ENCODE measurements at regions not wholly inside any gene's neighbourhood (a gene's known extent, or its start where the extent isn't known, plus 50 kb on each side); places are given as distances from the start of the nearest gene placed in this dataset.

DNA sequence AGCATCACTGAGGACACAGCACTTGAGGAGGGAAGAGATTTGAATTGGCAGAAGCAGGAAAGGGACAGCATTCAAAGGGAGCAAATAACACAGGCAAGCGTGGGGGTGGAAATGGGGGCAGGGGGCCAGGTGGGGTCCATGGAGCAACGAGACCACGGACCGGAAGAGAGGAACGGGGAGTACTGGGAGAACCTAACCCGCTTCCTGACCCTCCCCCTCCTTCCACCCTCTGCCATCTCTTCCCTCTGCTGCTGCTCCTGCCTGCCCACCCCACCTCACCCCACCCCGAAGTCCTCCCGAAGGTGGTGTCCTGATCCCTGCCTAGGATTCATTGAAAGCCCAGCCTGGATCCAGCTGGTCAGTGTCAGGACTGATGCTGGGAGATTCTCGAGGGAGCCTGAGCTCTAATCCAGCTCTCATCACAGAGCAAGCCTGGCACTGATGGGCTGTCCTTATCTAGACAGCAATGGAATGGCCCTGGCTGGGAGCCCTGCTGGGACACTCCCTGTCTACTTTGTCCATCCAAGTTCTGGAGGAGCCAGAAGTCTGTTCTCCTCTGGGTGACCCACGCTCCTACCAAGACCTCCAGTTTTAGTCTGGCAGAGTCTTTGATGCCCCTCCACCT, 105.0 kb downstream of the TRIM29 start:
- POLR2A ChIA-PET, result no interaction called here

DNA sequence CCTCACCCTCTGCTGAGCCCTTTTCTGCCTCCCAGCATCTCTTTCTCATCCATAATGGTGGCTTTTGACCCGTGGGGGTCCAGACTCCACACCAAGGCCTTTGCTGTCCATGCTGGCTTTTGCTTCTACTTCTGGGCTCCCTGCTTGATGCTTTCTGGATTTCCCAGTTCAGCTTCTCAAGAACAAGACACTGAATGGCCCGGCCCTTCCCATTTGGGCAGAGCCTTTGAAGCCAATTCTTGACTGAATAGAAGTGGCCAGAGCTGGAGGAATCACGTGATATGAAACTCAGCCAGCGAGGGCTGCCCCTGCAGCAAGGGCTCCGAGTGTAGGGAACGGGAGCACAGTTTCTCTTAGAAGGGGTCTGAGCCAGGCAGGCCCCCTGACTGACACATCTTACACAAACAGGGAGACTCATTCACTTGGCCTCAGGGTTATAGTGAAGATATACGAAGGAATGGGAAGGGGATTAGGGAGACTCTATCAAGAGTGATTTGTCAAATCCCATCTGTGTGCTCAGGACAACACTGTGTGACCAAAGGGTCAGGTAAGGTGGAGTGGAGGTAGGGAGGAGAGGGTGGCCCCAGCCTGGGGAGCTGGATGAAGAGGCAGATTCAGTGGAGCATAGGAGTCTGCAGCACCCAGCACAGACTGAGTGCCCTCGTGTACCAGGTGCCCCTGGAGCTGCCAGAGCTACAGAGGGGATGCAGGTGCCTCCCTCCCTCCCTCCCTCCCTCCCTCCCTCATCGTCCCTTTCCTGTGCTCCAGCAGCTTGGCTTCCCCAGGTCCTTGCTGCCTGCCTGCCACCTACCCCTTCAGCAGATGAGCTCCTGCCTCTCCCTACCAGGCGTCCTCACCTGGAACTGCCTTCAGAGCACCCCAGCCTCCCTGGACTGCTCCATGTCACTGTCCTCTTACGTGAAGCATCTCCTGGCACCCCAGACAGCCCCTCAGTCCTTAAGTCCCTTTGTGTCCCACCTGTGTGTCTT, 106.0 kb downstream of the TRIM29 start:
- no peak overlapping the region for H3K27ac ChIP-seq (ENCODE audit: insufficient read depth in 1 of 2, low read depth in 1 of 2, low read length in 2 of 2, poor library complexity in 1 of 2, severe bottlenecking in 2 of 2)
- ChIA-PET CTCF (no interaction called here), POLR2A (interaction anchor here (0.6 kb wide), 1 partner anchor 448 kb away, joined by 3 read pairs; no protein-coding TSS in a partner anchor)
- H3K27me3 ChIP-seq (replicated peaks in 2 of 5; ENCODE audit: control insufficient read depth in 4 of 5, insufficient read depth in 5 of 5, low read length in 4 of 5), result peaks cover 0 to 22% (median 3%) of the 10 kb centered on the region in 5 experiments
- DNase-seq, result no peak
- H3K9me3 ChIP-seq (ENCODE audit: control extremely low read depth in 1 of 5, control insufficient read depth in 4 of 5, insufficient read depth in 2 of 5, low read depth in 1 of 5, low read length in 4 of 5), result peaks cover 0 to 4% (median 0%) of the 10 kb centered on the region in 5 experiments
- no peaks in the 10 kb centered on the region for H3K4me1 ChIP-seq (ENCODE audit: control extremely low read depth in 1 of 4, control insufficient read depth in 4 of 4, insufficient read depth in 4 of 4, low read length in 3 of 4)
- H3K4me3 ChIP-seq (ENCODE audit: control insufficient read depth in 1 of 7, extremely low read depth in 1 of 7, insufficient read depth in 4 of 7, low read depth in 2 of 7, low read length in 6 of 7), result no peak overlapping the region
- H3K36me3 ChIP-seq (ENCODE audit: control insufficient read depth in 4 of 4, insufficient read depth in 4 of 4, low read length in 3 of 4), result no peaks in the 10 kb centered on the region
- WGBS (ENCODE audit: insufficient coverage), result 68% methylated on average over 11 of the region's 11 CpGs

More for the DNA sequence above, 105.0 kb downstream of the TRIM29 start:
- Histone ChIP-seq H3K27me3 (replicated peaks in 2 of 5; ENCODE audit: control insufficient read depth in 4 of 5, insufficient read depth in 5 of 5, low read length in 4 of 5) (peaks cover 0 to 22% (median 3%) of the 10 kb centered on the region in 5 experiments), H3K4me1 (ENCODE audit: control extremely low read depth in 1 of 4, control insufficient read depth in 4 of 4, insufficient read depth in 4 of 4, low read length in 3 of 4) (no peaks in the 10 kb centered on the region), H3K36me3 (ENCODE audit: control insufficient read depth in 4 of 4, insufficient read depth in 4 of 4, low read length in 3 of 4) (no peaks in the 10 kb centered on the region), H3K9me3 (ENCODE audit: control extremely low read depth in 1 of 5, control insufficient read depth in 4 of 5, insufficient read depth in 2 of 5, low read depth in 1 of 5, low read length in 4 of 5) (peaks cover 0 to 6% (median 0%) of the 10 kb centered on the region in 5 experiments), H3K4me3 (ENCODE audit: control insufficient read depth in 1 of 7, extremely low read depth in 1 of 7, insufficient read depth in 4 of 7, low read depth in 2 of 7, low read length in 6 of 7) (no peak overlapping the region), H3K27ac (ENCODE audit: insufficient read depth in 1 of 2, low read depth in 1 of 2, low read length in 2 of 2, poor library complexity in 1 of 2, severe bottlenecking in 2 of 2) (no peak overlapping the region)
- no peak for DNase-seq
- CTCF ChIA-PET, result no interaction called here
- 64% methylated on average over 6 of the region's 10 CpGs for WGBS (ENCODE audit: insufficient coverage)

DNA sequence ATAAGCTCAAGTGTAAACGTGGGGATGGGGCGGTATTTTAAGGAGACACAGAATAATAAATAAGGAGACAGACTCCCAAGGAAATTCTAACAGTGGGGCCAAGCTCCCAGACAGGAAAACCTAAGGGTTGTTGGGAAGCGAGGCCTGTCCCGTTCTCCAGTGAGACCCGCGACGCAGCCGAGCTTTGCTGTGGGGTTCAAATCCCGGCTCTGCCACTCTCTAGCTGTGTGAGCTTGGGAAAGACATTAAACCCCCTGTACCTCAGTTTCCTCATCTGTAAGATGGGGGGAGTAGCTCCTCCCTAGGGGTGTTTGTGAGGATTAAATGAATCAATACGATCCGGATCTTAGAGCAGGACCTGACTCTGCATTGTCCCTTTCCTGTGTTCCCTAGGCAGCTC, 106.8 kb downstream of the TRIM29 start:
- 97% methylated on average over 4 of the region's 11 CpGs for WGBS (ENCODE audit: insufficient coverage)
- DNase-seq, result no peak
- Histone ChIP-seq H3K27me3 (replicated peaks in 2 of 5; ENCODE audit: control insufficient read depth in 4 of 5, insufficient read depth in 5 of 5, low read length in 4 of 5) (peaks cover 0 to 22% (median 3%) of the 10 kb centered on the region in 5 experiments), H3K9me3 (ENCODE audit: control extremely low read depth in 1 of 5, control insufficient read depth in 4 of 5, insufficient read depth in 2 of 5, low read depth in 1 of 5, low read length in 4 of 5) (peaks cover 0 to 4% (median 0%) of the 10 kb centered on the region in 5 experiments), H3K4me1 (ENCODE audit: control extremely low read depth in 1 of 4, control insufficient read depth in 4 of 4, insufficient read depth in 4 of 4, low read length in 3 of 4) (no peaks in the 10 kb centered on the region), H3K36me3 (ENCODE audit: control insufficient read depth in 4 of 4, insufficient read depth in 4 of 4, low read length in 3 of 4) (no peaks in the 10 kb centered on the region), H3K4me3 (ENCODE audit: control insufficient read depth in 1 of 7, extremely low read depth in 1 of 7, insufficient read depth in 4 of 7, low read depth in 2 of 7, low read length in 6 of 7) (no peak overlapping the region), H3K27ac (ENCODE audit: insufficient read depth in 1 of 2, low read depth in 1 of 2, low read length in 2 of 2, poor library complexity in 1 of 2, severe bottlenecking in 2 of 2) (no peak overlapping the region)
- ChIA-PET CTCF (no interaction called here), POLR2A (interaction anchor here (0.6 kb wide), 1 partner anchor 447 kb away, joined by 3 read pairs; no protein-coding TSS in a partner anchor)

DNA sequence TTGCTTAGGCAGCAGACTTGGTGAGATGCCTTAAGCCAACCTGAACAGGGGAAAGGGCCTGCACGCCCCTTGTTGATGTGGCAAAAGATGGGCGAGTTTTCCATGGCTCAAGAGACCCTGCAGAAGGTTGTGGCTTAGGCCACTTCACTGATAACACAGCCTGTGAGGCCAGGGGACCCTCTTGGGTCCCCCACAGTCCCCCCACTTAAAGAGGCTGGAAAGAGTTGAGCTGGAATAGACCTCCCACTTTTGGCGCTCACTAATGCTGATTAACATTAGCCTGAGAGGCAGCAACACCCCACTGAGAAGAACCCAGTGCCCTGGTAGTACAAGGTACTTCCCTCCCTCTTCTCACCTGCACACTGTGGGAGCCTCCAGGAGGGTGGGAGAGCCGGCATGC, 107.5 kb downstream of the TRIM29 start:
- Histone ChIP-seq H3K27ac (ENCODE audit: insufficient read depth in 1 of 2, low read depth in 1 of 2, low read length in 2 of 2, poor library complexity in 1 of 2, severe bottlenecking in 2 of 2) (no peak overlapping the region), H3K9me3 (ENCODE audit: control extremely low read depth in 1 of 5, control insufficient read depth in 4 of 5, insufficient read depth in 2 of 5, low read depth in 1 of 5, low read length in 4 of 5) (no peaks in the 10 kb centered on the region), H3K4me3 (ENCODE audit: control insufficient read depth in 1 of 7, extremely low read depth in 1 of 7, insufficient read depth in 4 of 7, low read depth in 2 of 7, low read length in 6 of 7) (no peak overlapping the region), H3K4me1 (ENCODE audit: control extremely low read depth in 1 of 4, control insufficient read depth in 4 of 4, insufficient read depth in 4 of 4, low read length in 3 of 4) (no peaks in the 10 kb centered on the region), H3K27me3 (replicated peaks in 2 of 5; ENCODE audit: control insufficient read depth in 4 of 5, insufficient read depth in 5 of 5, low read length in 4 of 5) (peaks cover 0 to 17% (median 3%) of the 10 kb centered on the region in 5 experiments), H3K36me3 (ENCODE audit: control insufficient read depth in 4 of 4, insufficient read depth in 4 of 4, low read length in 3 of 4) (no peaks in the 10 kb centered on the region)
- DNase-seq, result no peak
- ChIA-PET CTCF (no interaction called here), POLR2A (no interaction called here)
- whole genome bisulfite sequencing (ENCODE audit: insufficient coverage), result 94% methylated on average over 3 of the region's 4 CpGs

DNA sequence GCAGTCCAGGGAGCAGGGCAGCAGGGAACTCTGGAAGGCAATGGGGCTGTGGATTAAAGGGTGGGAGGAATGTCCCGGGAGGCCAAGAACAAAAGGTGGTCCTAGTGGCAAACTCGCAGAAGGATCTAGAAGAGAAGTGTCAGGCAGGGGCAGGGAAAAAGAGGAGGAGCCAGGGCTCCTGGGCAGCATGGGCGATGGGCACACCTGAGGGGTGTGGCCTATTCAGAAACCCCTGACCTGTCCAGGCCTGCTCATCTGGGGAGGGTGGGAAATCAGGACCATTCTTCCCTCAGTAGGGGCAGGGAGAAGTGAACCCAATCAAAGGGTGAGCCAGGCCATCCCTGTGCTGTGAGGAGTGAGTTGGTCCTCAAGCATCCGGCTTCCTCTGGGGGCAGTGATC, 108.6 kb downstream of the TRIM29 start:
- H3K27ac ChIP-seq (ENCODE audit: insufficient read depth in 1 of 2, low read depth in 1 of 2, low read length in 2 of 2, poor library complexity in 1 of 2, severe bottlenecking in 2 of 2), result no peak overlapping the region
- DNase-seq, result no peak
- no peaks in the 10 kb centered on the region for H3K9me3 ChIP-seq (ENCODE audit: control extremely low read depth in 1 of 5, control insufficient read depth in 4 of 5, insufficient read depth in 2 of 5, low read depth in 1 of 5, low read length in 4 of 5)
- no peaks in the 10 kb centered on the region for H3K36me3 ChIP-seq (ENCODE audit: control insufficient read depth in 4 of 4, insufficient read depth in 4 of 4, low read length in 3 of 4)
- no peak overlapping the region for H3K4me3 ChIP-seq (ENCODE audit: control insufficient read depth in 1 of 7, extremely low read depth in 1 of 7, insufficient read depth in 4 of 7, low read depth in 2 of 7, low read length in 6 of 7)
- ChIA-PET CTCF (no interaction called here), POLR2A (no interaction called here)
- H3K4me1 ChIP-seq (ENCODE audit: control extremely low read depth in 1 of 4, control insufficient read depth in 4 of 4, insufficient read depth in 4 of 4, low read length in 3 of 4), result no peaks in the 10 kb centered on the region
- peaks cover 0 to 24% (median 3%) of the 10 kb centered on the region in 5 experiments for H3K27me3 ChIP-seq (replicated peaks in 2 of 5; ENCODE audit: control insufficient read depth in 4 of 5, insufficient read depth in 5 of 5, low read length in 4 of 5)
- 84% methylated on average over 3 of the region's 4 CpGs for WGBS (ENCODE audit: insufficient coverage)

DNA sequence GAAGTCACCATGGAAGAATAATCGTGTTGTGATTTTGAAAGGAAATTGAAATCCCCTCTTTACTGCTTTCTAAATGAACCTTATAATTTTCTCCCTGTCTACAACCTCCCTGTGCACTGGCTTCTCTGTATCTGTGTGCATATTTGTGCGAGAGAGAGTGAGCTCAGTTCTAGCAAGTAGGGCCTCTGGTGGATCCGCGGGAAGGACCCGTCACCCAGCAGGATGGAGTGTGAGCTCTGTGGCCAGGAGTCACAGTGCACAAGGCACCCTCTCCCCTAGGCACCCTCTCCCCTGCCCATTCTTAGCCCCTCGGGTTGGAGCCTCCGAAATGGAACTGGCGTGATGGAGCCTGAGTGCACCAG, 109.0 kb downstream of the TRIM29 start:
- no peak for DNase-seq
- Histone ChIP-seq H3K4me3 (ENCODE audit: control insufficient read depth in 1 of 7, extremely low read depth in 1 of 7, insufficient read depth in 4 of 7, low read depth in 2 of 7, low read length in 6 of 7) (no peak overlapping the region), H3K27me3 (replicated peaks in 2 of 5; ENCODE audit: control insufficient read depth in 4 of 5, insufficient read depth in 5 of 5, low read length in 4 of 5) (peaks cover 0 to 29% (median 4%) of the 10 kb centered on the region in 5 experiments), H3K36me3 (ENCODE audit: control insufficient read depth in 4 of 4, insufficient read depth in 4 of 4, low read length in 3 of 4) (no peaks in the 10 kb centered on the region), H3K27ac (ENCODE audit: insufficient read depth in 1 of 2, low read depth in 1 of 2, low read length in 2 of 2, poor library complexity in 1 of 2, severe bottlenecking in 2 of 2) (no peak overlapping the region), H3K9me3 (ENCODE audit: control extremely low read depth in 1 of 5, control insufficient read depth in 4 of 5, insufficient read depth in 2 of 5, low read depth in 1 of 5, low read length in 4 of 5) (no peaks in the 10 kb centered on the region), H3K4me1 (ENCODE audit: control extremely low read depth in 1 of 4, control insufficient read depth in 4 of 4, insufficient read depth in 4 of 4, low read length in 3 of 4) (no peaks in the 10 kb centered on the region)
- ChIA-PET CTCF (no interaction called here), POLR2A (no interaction called here)
- 95% methylated on average over 4 of the region's 8 CpGs for WGBS (ENCODE audit: insufficient coverage)
